GM23338 (cell line): ENCODE measurements at regions not wholly inside any gene's neighbourhood (a gene's known extent, or its start where the extent isn't known, plus 50 kb on each side); places are given as distances from the start of the nearest gene placed in this dataset.

Experiments used
- ATAC-seq: fragments of 200-7000 bp; cut with Tn5 transposase; 3 replicates; pipeline ENCODE4 v1.9.1; 2020
- DNase-seq: peaks from one replicate; pipeline ENCODE4 v3.0.0-alpha.2; 2015; ENCODE audit warnings: low spot score
- H2AFZ ChIP-seq: fragments of 200-600 bp; sonication (generic); 2 replicates; pipeline ENCODE4 v1.8.0; 2016; ENCODE audit warnings: antibody characterized with exemption, mild to moderate bottlenecking, moderate library complexity
- H3F3A ChIP-seq: fragments of 200-600 bp; sonication (generic); replicated peaks from 2 replicates; pipeline ENCODE4 v1.8.0; 2017; ENCODE audit warnings: antibody characterized with exemption, mixed run types, low read depth
- H3K27ac ChIP-seq: fragments of 200-600 bp; sonication (generic); 2 replicates; pipeline ENCODE4 v1.6.1; 2016; ENCODE audit warnings: low read depth
- H3K27me3 ChIP-seq: fragments of 200-600 bp; sonication (generic); 2 replicates; pipeline ENCODE4 v1.8.0; 2016; ENCODE audit warnings: mild to moderate bottlenecking, mixed run types, moderate library complexity; ENCODE audit not compliant: insufficient read depth
- H3K36me3 ChIP-seq: fragments of 200-600 bp; sonication (generic); 2 replicates; pipeline ENCODE4 v1.8.0; 2016; ENCODE audit warnings: mild to moderate bottlenecking; ENCODE audit not compliant: insufficient read depth
- H3K4me1 ChIP-seq: fragments of 200-600 bp; sonication (generic); 2 replicates; pipeline ENCODE4 v1.8.0; 2016; ENCODE audit warnings: mild to moderate bottlenecking, moderate library complexity; ENCODE audit not compliant: insufficient read depth
- H3K4me2 ChIP-seq: fragments of 200-600 bp; sonication (generic); 2 replicates; pipeline ENCODE4 v1.7.1; 2017; ENCODE audit warnings: mixed run types
- H3K4me3 ChIP-seq: fragments of 200-600 bp; sonication (generic); 2 replicates; pipeline ENCODE4 v1.6.1; 2016; ENCODE audit warnings: mixed run types
- H3K79me2 ChIP-seq: fragments of 200-600 bp; sonication (generic); replicated peaks from 2 replicates; pipeline ENCODE4 v1.8.0; 2017; ENCODE audit warnings: mild to moderate bottlenecking; ENCODE audit not compliant: insufficient read depth
- H3K9me2 ChIP-seq: fragments of 200-600 bp; sonication (generic); 2 replicates; pipeline ENCODE4 v1.8.0; 2017; ENCODE audit not compliant: insufficient read depth
- H4K20me1 ChIP-seq: fragments of 200-600 bp; sonication (generic); replicated peaks from 2 replicates; pipeline ENCODE4 v1.8.0; 2017; ENCODE audit warnings: mild to moderate bottlenecking; ENCODE audit not compliant: insufficient read depth
- H3K27ac Mint-ChIP-seq: 2 replicates; pipeline ENCODE4 v1.8.0; 2020; ENCODE audit warnings: inconsistent platforms, mild to moderate bottlenecking, moderate library complexity, mixed read lengths
- H3K27me3 Mint-ChIP-seq: 3 replicates; pipeline ENCODE4 v1.8.0; 2022; ENCODE audit warnings: low read depth, mild to moderate bottlenecking, moderate library complexity, mixed read lengths, inconsistent platforms; ENCODE audit not compliant: insufficient read depth, poor library complexity
- H3K36me3 Mint-ChIP-seq: 3 replicates; pipeline ENCODE4 v1.8.0; 2021; ENCODE audit warnings: low read depth, mild to moderate bottlenecking, inconsistent platforms, moderate library complexity, mixed read lengths
- H3K4me1 Mint-ChIP-seq: 3 replicates; pipeline ENCODE4 v1.8.0; 2020; ENCODE audit warnings: mild to moderate bottlenecking, inconsistent platforms, mixed read lengths
- H3K4me3 Mint-ChIP-seq: 3 replicates; pipeline ENCODE4 v1.8.0; 2021; ENCODE audit warnings: moderate library complexity, mild to moderate bottlenecking, inconsistent platforms, mixed read lengths
- H3K9me3 Mint-ChIP-seq: 3 replicates; pipeline ENCODE4 v1.8.0; 2020; ENCODE audit warnings: moderate library complexity, mild to moderate bottlenecking, inconsistent platforms, mixed read lengths
- CREB1 ChIP-seq: fragments of 250-450 bp; sonication (Bioruptor Pico); IDR thresholded peaks from 2 replicates; pipeline ENCODE4 v1.5.0; 2020; ENCODE audit warnings: low read depth, mild to moderate bottlenecking, moderate library complexity
- ETS1 ChIP-seq: IDR thresholded peaks from 2 replicates; pipeline ENCODE4 v1.6.1; 2016; ENCODE audit warnings: antibody characterized with exemption
- EZH2 ChIP-seq: fragments of 200-600 bp; sonication (generic); IDR thresholded peaks from one replicate; pipeline ENCODE4 v1.8.0; 2017; ENCODE audit warnings: antibody characterized with exemption, mild to moderate bottlenecking, low read depth; ENCODE audit not compliant: unreplicated experiment
- EZH2phosphoT487 ChIP-seq: fragments of 200-600 bp; sonication (generic); IDR thresholded peaks from one replicate; pipeline ENCODE4 v1.8.1; 2018; ENCODE audit warnings: antibody characterized with exemption; ENCODE audit not compliant: unreplicated experiment
- JUNB ChIP-seq: IDR thresholded peaks from one replicate; pipeline ENCODE4 v1.6.1; 2016; ENCODE audit warnings: antibody characterized with exemption; ENCODE audit not compliant: unreplicated experiment
- NANOG ChIP-seq: IDR thresholded peaks from 2 replicates; pipeline ENCODE4 v1.6.1; 2016; ENCODE audit warnings: antibody characterized with exemption, borderline replicate concordance
- POLR2AphosphoS5 ChIP-seq: IDR thresholded peaks from 2 replicates; pipeline ENCODE4 v1.6.1; 2016; ENCODE audit warnings: antibody characterized with exemption, low read depth
- STAT1 ChIP-seq: IDR thresholded peaks from one replicate; pipeline ENCODE4 v1.6.1; 2016; ENCODE audit warnings: antibody characterized with exemption; ENCODE audit not compliant: unreplicated experiment
- ZNF114 ChIP-seq: fragments of 250-450 bp; sonication (Bioruptor Pico); IDR thresholded peaks from 2 replicates; pipeline ENCODE4 v1.5.0; 2020; ENCODE audit warnings: mild to moderate bottlenecking, moderate library complexity
- ZNF331 ChIP-seq: fragments of 250-450 bp; sonication (Bioruptor Pico); IDR thresholded peaks from 2 replicates; pipeline ENCODE4 v1.5.0; 2020; ENCODE audit warnings: low read depth, mild to moderate bottlenecking, moderate library complexity
- ZNF462 ChIP-seq: fragments of 250-450 bp; sonication (Bioruptor Pico); IDR thresholded peaks from 2 replicates; pipeline ENCODE4 v1.5.0; 2020; ENCODE audit warnings: mild to moderate bottlenecking, moderate library complexity
- TF ChIP-seq, protein P1 (sequence below), 2 experiments: fragments of 200-600 bp in 1 of 2; sonication (generic) in 1 of 2; conservative IDR thresholded peaks; 2 replicates each; pipeline versions ENCODE4 v1.5.1 to v1.6.1; 2016 to 2017; ENCODE audit warnings: antibody characterized with exemption in 2 of 2, low read depth in 2 of 2, mild to moderate bottlenecking in 2 of 2, moderate library complexity in 1 of 2
- TF ChIP-seq, protein P2 (sequence below): IDR thresholded peaks from one replicate; pipeline ENCODE4 v1.6.1; 2018; ENCODE audit warnings: antibody characterized with exemption; ENCODE audit not compliant: unreplicated experiment

GRCh38 chr19:32122258-32122657, 223.2 kb upstream of the ZNF507 start:
- no peaks in the 10 kb centered on the region for H4K20me1 ChIP-seq
- TF ChIP-seq, protein P1, sequence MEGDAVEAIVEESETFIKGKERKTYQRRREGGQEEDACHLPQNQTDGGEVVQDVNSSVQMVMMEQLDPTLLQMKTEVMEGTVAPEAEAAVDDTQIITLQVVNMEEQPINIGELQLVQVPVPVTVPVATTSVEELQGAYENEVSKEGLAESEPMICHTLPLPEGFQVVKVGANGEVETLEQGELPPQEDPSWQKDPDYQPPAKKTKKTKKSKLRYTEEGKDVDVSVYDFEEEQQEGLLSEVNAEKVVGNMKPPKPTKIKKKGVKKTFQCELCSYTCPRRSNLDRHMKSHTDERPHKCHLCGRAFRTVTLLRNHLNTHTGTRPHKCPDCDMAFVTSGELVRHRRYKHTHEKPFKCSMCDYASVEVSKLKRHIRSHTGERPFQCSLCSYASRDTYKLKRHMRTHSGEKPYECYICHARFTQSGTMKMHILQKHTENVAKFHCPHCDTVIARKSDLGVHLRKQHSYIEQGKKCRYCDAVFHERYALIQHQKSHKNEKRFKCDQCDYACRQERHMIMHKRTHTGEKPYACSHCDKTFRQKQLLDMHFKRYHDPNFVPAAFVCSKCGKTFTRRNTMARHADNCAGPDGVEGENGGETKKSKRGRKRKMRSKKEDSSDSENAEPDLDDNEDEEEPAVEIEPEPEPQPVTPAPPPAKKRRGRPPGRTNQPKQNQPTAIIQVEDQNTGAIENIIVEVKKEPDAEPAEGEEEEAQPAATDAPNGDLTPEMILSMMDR (conservative IDR thresholded peaks at IDR 0.05; ENCODE audit: low read depth in 2 of 2), result no peak
- TF ChIP-seq ZNF331 (CRISPR knock-in tag) (no peak), CREB1 (CRISPR knock-in tag) (no peak), NANOG (no peak), JUNB (no peak), ZNF462 (CRISPR knock-in tag) (no peak), EZH2phosphoT487 (no peak), EZH2 (no peak), POLR2AphosphoS5 (no peak), STAT1 (no peak), ZNF114 (CRISPR knock-in tag) (no peak), ETS1 (no peak)
- TF ChIP-seq, protein P2, sequence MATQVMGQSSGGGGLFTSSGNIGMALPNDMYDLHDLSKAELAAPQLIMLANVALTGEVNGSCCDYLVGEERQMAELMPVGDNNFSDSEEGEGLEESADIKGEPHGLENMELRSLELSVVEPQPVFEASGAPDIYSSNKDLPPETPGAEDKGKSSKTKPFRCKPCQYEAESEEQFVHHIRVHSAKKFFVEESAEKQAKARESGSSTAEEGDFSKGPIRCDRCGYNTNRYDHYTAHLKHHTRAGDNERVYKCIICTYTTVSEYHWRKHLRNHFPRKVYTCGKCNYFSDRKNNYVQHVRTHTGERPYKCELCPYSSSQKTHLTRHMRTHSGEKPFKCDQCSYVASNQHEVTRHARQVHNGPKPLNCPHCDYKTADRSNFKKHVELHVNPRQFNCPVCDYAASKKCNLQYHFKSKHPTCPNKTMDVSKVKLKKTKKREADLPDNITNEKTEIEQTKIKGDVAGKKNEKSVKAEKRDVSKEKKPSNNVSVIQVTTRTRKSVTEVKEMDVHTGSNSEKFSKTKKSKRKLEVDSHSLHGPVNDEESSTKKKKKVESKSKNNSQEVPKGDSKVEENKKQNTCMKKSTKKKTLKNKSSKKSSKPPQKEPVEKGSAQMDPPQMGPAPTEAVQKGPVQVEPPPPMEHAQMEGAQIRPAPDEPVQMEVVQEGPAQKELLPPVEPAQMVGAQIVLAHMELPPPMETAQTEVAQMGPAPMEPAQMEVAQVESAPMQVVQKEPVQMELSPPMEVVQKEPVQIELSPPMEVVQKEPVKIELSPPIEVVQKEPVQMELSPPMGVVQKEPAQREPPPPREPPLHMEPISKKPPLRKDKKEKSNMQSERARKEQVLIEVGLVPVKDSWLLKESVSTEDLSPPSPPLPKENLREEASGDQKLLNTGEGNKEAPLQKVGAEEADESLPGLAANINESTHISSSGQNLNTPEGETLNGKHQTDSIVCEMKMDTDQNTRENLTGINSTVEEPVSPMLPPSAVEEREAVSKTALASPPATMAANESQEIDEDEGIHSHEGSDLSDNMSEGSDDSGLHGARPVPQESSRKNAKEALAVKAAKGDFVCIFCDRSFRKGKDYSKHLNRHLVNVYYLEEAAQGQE, result no peak

More at GRCh38 chr19:32122258-32122657, 223.2 kb upstream of the ZNF507 start:
- no peak for DNase-seq
- no peak for ATAC-seq
- Histone ChIP-seq H3F3A (no peaks in the 10 kb centered on the region), H3K27ac (no peak overlapping the region), H3K4me1 (no peaks in the 10 kb centered on the region), H3K4me3 (no peak overlapping the region), H2AFZ (no peak overlapping the region), H3K9me2 (0 out of 2 replicates have a peak, but pooled peaks cover 6% of the 10 kb centered on the region), H3K27me3 (no peaks in the 10 kb centered on the region), H3K4me2 (no peak overlapping the region), H3K36me3 (no peaks in the 10 kb centered on the region), H3K79me2 (no peaks in the 10 kb centered on the region)
- no peak overlapping the region for H3K4me3 Mint-ChIP-seq
- peaks cover 1% of the 10 kb centered on the region for H3K27me3 Mint-ChIP-seq
- peaks cover 12% of the 10 kb centered on the region; the same call in 2 of the 3 replicates for H3K9me3 Mint-ChIP-seq
- peaks cover 4% of the 10 kb centered on the region; the same call in 2 of the 3 replicates for H3K4me1 Mint-ChIP-seq
- no peak overlapping the region for H3K27ac Mint-ChIP-seq
- no peaks in the 10 kb centered on the region for H3K36me3 Mint-ChIP-seq
